OCI-LY1 (cell line): ENCODE measurements at regions not wholly inside any gene's neighbourhood (a gene's known extent, or its start where the extent isn't known, plus 50 kb on each side); places are given as distances from the start of the nearest gene placed in this dataset.

Experiments
- H2AFZ ChIP-seq: fragments of 200-600 bp; sonication (generic), shearing (Covaris generic); 2 replicates; pipeline ENCODE4 v1.6.0; 2014; ENCODE audit warnings: antibody characterized with exemption, mild to moderate bottlenecking, low read length
- H3F3A ChIP-seq: fragments of 200-600 bp; sonication (generic), shearing (Covaris generic); 2 replicates; pipeline ENCODE4 v1.6.0; 2014; ENCODE audit warnings: mild to moderate bottlenecking, antibody characterized with exemption, low read length, moderate library complexity; ENCODE audit not compliant: insufficient read depth
- H3K27ac ChIP-seq: fragments of 200-600 bp; sonication (generic); 2 replicates; pipeline ENCODE4 v1.5.1; 2014; ENCODE audit warnings: low read length, mixed run types, mild to moderate bottlenecking, low read depth; ENCODE audit not compliant: poor library complexity, severe bottlenecking
- H3K27me3 ChIP-seq: fragments of 200-600 bp; sonication (generic); 2 replicates; pipeline ENCODE4 v1.6.0; 2014; ENCODE audit warnings: antibody characterized with exemption, mild to moderate bottlenecking, low read length, moderate library complexity; ENCODE audit not compliant: insufficient read depth
- H3K36me3 ChIP-seq: fragments of 200-600 bp; sonication (generic); 2 replicates; pipeline ENCODE4 v1.6.1; 2014; ENCODE audit warnings: mild to moderate bottlenecking, antibody characterized with exemption, low read length, moderate library complexity, mixed read lengths; ENCODE audit not compliant: insufficient read depth
- H3K4me1 ChIP-seq: fragments of 200-600 bp; sonication (generic); 2 replicates; pipeline ENCODE4 v1.5.1; 2014; ENCODE audit warnings: mild to moderate bottlenecking, low read length, moderate library complexity; ENCODE audit not compliant: insufficient read depth, severe bottlenecking
- H3K4me2 ChIP-seq: fragments of 200-600 bp; sonication (generic), shearing (Covaris generic); 2 replicates; pipeline ENCODE4 v1.6.1; 2014; ENCODE audit warnings: low read length
- H3K4me3 ChIP-seq: fragments of 200-600 bp; sonication (generic); 2 replicates; pipeline ENCODE4 v1.5.1; 2014; ENCODE audit warnings: low read length, low read depth, mild to moderate bottlenecking, mixed read lengths; ENCODE audit not compliant: poor library complexity, severe bottlenecking
- H3K79me2 ChIP-seq: fragments of 200-600 bp; shearing (Covaris generic); 2 replicates; pipeline ENCODE4 v1.6.1; 2016; ENCODE audit warnings: mixed run types, low read length, mixed read lengths; ENCODE audit not compliant: insufficient read depth
- H3K9ac ChIP-seq: fragments of 200-600 bp; sonication (generic), shearing (Covaris generic); 2 replicates; pipeline ENCODE4 v1.6.1; 2014; ENCODE audit warnings: mild to moderate bottlenecking, low read length, mixed read lengths
- H3K9me2 ChIP-seq: fragments of 200-600 bp; sonication (generic), shearing (Covaris generic); 2 replicates; pipeline ENCODE4 v1.6.1; 2014; ENCODE audit warnings: low read depth, mild to moderate bottlenecking, low read length, mixed read lengths
- H3K9me3 ChIP-seq: fragments of 200-600 bp; shearing (Covaris generic); 2 replicates; pipeline ENCODE4 v1.6.1; 2014; ENCODE audit warnings: low read length, mixed read lengths
- H4K20me1 ChIP-seq: fragments of 200-600 bp; sonication (generic), shearing (Covaris generic); 2 replicates; pipeline ENCODE4 v1.6.0; 2016; ENCODE audit warnings: mild to moderate bottlenecking, low read length; ENCODE audit not compliant: insufficient read depth
- EZH2 ChIP-seq: fragments of 200-600 bp; sonication (generic), shearing (Covaris generic); IDR thresholded peaks from 2 replicates; pipeline ENCODE4 v1.8.0; 2017; ENCODE audit warnings: borderline replicate concordance, mixed run types, mild to moderate bottlenecking, antibody characterized with exemption, low read length, moderate library complexity, mixed read lengths
- TF ChIP-seq, protein P1 (sequence below): fragments of 200-600 bp; sonication (generic), shearing (Covaris generic); IDR thresholded peaks from 2 replicates; pipeline ENCODE4 v1.5.1; 2017; ENCODE audit warnings: mild to moderate bottlenecking, antibody characterized with exemption, low read length, moderate library complexity, mixed read lengths

DNA sequence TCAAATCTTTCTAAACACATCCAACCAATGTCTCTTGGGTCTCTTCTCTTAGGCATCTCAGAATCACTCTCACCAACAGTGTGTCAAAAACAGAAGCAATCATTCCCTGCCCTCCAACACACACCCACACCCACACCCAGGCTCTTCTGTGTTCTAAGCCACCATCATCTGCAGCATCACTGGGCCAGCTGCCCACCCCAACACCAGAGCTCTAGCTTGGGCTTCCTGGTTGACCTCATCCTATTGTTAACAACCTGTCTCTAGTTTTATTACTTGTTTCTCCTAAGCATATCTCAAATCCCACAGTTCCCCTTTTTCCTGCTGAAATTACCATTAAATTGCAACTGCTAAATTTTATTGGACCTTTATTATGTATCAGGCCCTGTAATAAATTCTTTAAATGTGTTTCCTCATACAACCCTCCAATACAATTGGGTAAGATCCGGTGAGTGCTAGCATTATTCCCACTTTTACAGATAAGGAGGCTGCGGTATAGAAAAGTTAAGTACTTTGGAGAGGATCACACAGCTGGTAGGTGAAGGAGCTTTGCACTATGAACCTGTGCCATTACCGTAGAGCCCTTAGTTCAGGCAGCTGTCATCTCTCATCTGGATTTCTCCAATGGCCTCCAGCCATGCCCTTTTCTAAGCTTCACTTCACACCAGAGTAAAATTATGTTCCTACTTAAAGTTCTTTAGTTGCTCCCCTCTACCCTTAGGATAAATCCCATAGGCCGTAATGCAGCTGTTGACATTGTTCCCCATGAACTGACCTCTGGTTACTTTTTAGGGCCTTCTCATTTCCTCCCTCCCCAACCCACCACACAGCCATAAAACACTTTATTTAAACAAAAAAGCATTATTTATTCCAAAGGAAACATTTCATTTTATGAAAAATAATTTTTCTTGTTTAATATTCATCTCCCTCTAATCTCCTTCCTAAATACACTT lies 227.7 kb downstream of the B3GLCT start:
- no peaks in the 10 kb centered on the region for H4K20me1 ChIP-seq
- no peaks in the 10 kb centered on the region for H3K27me3 ChIP-seq
- no peak overlapping the region for H3K4me2 ChIP-seq
- H3F3A ChIP-seq = no peaks in the 10 kb centered on the region
- no peaks in the 10 kb centered on the region for H3K9me3 ChIP-seq
- H3K79me2 ChIP-seq = no peaks in the 10 kb centered on the region
- H3K9me2 ChIP-seq = no peaks in the 10 kb centered on the region
- H2AFZ ChIP-seq = no peak overlapping the region
- no peaks in the 10 kb centered on the region for H3K36me3 ChIP-seq
- no peak overlapping the region for H3K4me3 ChIP-seq
- no peak overlapping the region for H3K9ac ChIP-seq
- H3K27ac ChIP-seq = no peak overlapping the region
- H3K4me1 ChIP-seq = no peaks in the 10 kb centered on the region
- TF ChIP-seq, protein P1, sequence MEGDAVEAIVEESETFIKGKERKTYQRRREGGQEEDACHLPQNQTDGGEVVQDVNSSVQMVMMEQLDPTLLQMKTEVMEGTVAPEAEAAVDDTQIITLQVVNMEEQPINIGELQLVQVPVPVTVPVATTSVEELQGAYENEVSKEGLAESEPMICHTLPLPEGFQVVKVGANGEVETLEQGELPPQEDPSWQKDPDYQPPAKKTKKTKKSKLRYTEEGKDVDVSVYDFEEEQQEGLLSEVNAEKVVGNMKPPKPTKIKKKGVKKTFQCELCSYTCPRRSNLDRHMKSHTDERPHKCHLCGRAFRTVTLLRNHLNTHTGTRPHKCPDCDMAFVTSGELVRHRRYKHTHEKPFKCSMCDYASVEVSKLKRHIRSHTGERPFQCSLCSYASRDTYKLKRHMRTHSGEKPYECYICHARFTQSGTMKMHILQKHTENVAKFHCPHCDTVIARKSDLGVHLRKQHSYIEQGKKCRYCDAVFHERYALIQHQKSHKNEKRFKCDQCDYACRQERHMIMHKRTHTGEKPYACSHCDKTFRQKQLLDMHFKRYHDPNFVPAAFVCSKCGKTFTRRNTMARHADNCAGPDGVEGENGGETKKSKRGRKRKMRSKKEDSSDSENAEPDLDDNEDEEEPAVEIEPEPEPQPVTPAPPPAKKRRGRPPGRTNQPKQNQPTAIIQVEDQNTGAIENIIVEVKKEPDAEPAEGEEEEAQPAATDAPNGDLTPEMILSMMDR = no peak
- TF ChIP-seq EZH2 = no peak

- no peaks in the 10 kb centered on the region for H4K20me1 ChIP-seq
- H3K27me3 ChIP-seq = no peaks in the 10 kb centered on the region
- no peak overlapping the region for H3K4me3 ChIP-seq
- H2AFZ ChIP-seq = no peak overlapping the region
- no peaks in the 10 kb centered on the region for H3K9me2 ChIP-seq
- no peaks in the 10 kb centered on the region for H3F3A ChIP-seq
- no peaks in the 10 kb centered on the region for H3K36me3 ChIP-seq
- no peaks in the 10 kb centered on the region for H3K9me3 ChIP-seq
- no peak overlapping the region for H3K9ac ChIP-seq
- no peak overlapping the region for H3K27ac ChIP-seq
- H3K4me1 ChIP-seq = no peaks in the 10 kb centered on the region
- H3K79me2 ChIP-seq = no peaks in the 10 kb centered on the region
- H3K4me2 ChIP-seq = no peak overlapping the region
- TF ChIP-seq, protein P1 = peak; percentile 45
- TF ChIP-seq EZH2 = no peak
Observed at GRCh38 chr13:31431722-31432137, 232.0 kb downstream of the B3GLCT start.

- TF ChIP-seq, protein P1 = no peak
- TF ChIP-seq EZH2 = no peak
- Histone ChIP-seq H4K20me1 (no peaks in the 10 kb centered on the region), H3K4me2 (no peak overlapping the region), H2AFZ (no peak overlapping the region), H3F3A (no peaks in the 10 kb centered on the region), H3K9me3 (no peaks in the 10 kb centered on the region), H3K4me1 (no peaks in the 10 kb centered on the region), H3K79me2 (no peaks in the 10 kb centered on the region), H3K9me2 (no peaks in the 10 kb centered on the region), H3K9ac (no peak overlapping the region), H3K4me3 (no peak overlapping the region), H3K36me3 (no peaks in the 10 kb centered on the region), H3K27me3 (no peaks in the 10 kb centered on the region; the same call in 1 of the 2 replicates), H3K27ac (no peak overlapping the region)
Observed at GRCh38 chr13:31433207-31433606, 233.4 kb downstream of the B3GLCT start.
